Astrocyte of the spinal cord (primary cell): ENCODE measurements at regions not wholly inside any gene's neighbourhood (a gene's known extent, or its start where the extent isn't known, plus 50 kb on each side); places are given as distances from the start of the nearest gene placed in this dataset.
A peak's percentile ranks its signal among the peaks of the same experiment; 100 is the strongest.

Experiments used
- DNase-seq: peaks from one replicate; pipeline ENCODE4 v3.0.0; 2011; ENCODE audit warnings: low read depth, low spot score
- H3K4me3 ChIP-seq: 2 replicates; pipeline ENCODE4 v1.5.1; 2011; ENCODE audit warnings: low read depth, mild to moderate bottlenecking, low read length, moderate library complexity
- in situ Hi-C: cut with HindIII; loops from 2 replicates; pipeline ENCODE4 v1.10.0; 2017; ENCODE audit warnings: low sequenced_read_pairs
- TF ChIP-seq, protein P1 (sequence below): IDR thresholded peaks from 2 replicates; pipeline ENCODE4 v1.5.1; 2012; ENCODE audit warnings: low read depth, mild to moderate bottlenecking, low read length, inconsistent platforms

DNA sequence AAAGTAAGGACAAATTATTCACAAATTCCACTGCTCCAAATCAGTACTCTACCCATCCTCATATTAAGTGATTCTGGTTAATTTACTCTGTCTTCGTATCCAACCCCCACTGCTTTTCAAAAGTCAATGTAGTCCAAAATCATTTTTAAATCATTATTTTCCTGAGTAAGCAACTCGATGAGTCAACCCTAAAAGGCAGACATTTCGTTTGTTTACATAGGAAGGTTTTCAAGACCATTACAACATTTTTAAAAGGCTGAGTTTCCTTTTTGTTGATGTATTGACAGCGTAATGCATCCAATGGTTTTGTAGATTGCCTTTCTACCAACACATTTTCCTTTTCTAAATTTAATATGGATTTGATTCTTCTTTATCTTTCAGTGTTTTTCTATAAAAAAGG is 523.0 kb upstream of the ANKRD30A start:
- in situ Hi-C loops, result no loop called here
- TF ChIP-seq, protein P1, sequence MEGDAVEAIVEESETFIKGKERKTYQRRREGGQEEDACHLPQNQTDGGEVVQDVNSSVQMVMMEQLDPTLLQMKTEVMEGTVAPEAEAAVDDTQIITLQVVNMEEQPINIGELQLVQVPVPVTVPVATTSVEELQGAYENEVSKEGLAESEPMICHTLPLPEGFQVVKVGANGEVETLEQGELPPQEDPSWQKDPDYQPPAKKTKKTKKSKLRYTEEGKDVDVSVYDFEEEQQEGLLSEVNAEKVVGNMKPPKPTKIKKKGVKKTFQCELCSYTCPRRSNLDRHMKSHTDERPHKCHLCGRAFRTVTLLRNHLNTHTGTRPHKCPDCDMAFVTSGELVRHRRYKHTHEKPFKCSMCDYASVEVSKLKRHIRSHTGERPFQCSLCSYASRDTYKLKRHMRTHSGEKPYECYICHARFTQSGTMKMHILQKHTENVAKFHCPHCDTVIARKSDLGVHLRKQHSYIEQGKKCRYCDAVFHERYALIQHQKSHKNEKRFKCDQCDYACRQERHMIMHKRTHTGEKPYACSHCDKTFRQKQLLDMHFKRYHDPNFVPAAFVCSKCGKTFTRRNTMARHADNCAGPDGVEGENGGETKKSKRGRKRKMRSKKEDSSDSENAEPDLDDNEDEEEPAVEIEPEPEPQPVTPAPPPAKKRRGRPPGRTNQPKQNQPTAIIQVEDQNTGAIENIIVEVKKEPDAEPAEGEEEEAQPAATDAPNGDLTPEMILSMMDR, result no peak
- DNase-seq, result peak; percentile 80
- no peak overlapping the region for H3K4me3 ChIP-seq

DNA sequence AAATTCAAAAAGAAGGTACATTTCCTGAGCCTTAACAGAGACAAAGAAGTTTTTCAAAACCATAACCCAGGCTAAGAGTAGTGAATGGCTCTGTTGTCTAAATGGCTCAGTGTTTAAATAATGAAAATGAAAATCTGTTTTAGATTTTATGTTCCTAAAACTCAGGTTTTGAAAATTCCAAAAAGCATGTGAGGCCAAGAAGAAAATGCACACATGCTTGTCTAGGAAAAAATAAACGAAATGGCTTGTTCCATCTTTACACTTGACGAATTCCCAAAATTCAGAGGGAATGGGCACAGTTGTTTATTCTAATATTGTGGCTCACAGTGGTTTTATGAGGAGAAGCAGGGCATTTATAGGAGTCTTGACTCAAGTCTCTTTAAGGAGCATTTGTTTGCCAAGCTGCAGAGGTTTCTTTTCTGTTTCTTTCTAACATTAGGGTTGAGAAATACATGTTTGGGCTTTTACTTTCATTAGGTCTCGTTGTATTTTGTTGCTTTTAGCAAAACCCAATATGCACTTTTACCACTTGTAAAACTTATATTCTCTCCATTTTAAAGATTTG is 527.6 kb upstream of the ANKRD30A start:
- H3K4me3 ChIP-seq, result no peak overlapping the region
- DNase-seq, result no peak
- in situ Hi-C loops, result no loop called here
- TF ChIP-seq, protein P1, result no peak

DNA sequence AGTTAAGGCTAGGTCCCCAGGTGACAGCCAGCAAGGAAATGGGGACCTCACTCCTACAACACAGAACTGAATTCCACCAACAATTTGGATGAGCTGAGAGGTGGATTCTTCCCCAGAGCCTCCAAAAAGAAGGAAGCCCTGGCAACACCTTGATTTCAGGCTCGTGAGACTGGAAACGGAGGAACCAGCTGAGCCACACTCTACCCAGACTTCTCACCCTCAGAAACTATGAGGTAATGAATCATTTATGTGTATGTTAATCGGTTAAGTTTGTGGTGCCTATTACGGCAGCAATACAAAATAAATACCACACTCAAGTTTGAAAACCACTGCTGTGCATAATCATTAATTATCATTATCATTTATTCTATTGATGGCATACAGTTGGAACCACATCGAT is 532.4 kb upstream of the ANKRD30A start:
- TF ChIP-seq, protein P1, result no peak
- in situ Hi-C loops, result no loop called here

DNA sequence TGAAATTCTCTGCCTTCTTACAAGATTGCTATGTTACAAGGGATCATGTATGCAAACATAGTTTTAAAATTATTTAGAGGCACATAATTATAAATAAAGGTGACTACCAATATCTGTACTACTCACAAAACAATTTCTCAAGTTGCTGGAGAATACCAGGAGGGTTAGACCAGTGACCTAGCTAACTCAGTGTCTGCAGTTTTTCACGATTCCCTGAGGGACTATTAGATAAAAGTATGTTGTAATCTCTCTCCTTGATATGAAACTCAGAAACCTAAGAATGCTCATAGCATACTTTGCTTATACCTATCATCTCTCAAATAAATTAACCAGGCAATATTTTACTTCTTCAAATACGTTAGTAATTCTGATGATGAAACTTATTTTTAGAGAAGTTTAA is 534.0 kb upstream of the ANKRD30A start:
- H3K4me3 ChIP-seq, result no peak overlapping the region
- in situ Hi-C loops, result no loop called here
- no peak for DNase-seq
- TF ChIP-seq, protein P1, result no peak

More for the DNA sequence above, 532.4 kb upstream of the ANKRD30A start:
- no peak for DNase-seq
- H3K4me3 ChIP-seq, result no peak overlapping the region

DNA sequence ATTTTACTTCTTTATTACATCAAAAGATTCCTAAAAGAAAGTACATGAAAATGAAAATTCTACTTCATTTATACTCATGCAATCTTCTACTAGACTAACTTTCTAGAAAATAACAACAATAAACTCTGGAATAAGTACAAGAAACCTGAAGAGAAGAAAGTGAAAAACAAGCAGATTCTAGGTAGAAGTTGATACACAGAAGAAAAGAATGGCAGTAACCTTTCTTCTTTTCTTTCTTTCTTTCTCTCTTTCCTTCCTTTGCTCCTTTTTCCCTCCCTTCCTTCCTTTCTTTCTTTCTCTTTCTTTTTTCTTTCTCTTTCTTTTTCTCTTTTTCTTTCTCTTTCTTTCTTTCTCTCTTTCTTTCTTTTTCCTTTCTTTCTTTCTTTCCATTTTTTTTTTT is 541.7 kb upstream of the ANKRD30A start:
- TF ChIP-seq, protein P1, result no peak
- no peak overlapping the region for H3K4me3 ChIP-seq
- in situ Hi-C loops, result no loop called here
- no peak for DNase-seq

DNA sequence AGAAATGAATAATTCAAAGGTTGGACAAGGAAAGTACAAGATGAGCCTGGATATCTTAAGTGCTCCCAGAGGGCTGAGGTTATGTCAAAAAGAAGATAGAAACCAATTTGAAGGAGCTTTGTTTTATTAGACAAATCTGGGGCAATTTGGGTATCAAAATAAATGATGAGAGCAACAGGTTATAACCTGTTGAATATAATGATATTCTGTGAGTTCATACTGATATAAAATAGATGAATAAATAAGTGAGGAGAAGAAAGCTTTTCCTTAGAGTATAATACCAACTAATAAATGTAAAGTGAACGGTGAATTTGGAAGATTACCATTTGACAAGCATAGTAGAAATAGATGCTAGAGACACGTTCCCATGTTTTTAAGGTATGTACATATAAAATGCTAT is 544.2 kb upstream of the ANKRD30A start:
- in situ Hi-C loops, result no loop called here
- H3K4me3 ChIP-seq, result no peak overlapping the region
- DNase-seq, result no peak
- TF ChIP-seq, protein P1, result no peak

DNA sequence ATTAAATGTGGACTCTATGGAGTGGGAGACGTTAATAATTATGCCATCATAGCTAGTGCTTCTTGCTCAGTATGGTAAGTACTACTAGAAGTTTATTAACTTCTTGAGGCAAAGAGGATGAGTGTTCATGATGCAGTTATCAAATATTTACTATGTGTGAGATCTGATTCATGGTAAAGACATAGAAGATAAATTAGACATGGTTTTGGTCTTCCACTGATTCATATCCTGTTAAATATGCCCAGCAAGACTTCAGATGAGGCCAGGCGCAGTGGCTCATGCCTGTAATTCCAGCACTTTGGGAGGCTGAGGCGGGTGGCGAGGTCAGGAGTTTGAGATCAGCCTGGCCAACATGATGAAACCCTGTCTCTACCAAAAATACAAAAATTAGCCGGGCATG is 547.1 kb upstream of the ANKRD30A start:
- H3K4me3 ChIP-seq, result no peak overlapping the region
- TF ChIP-seq, protein P1, result no peak
- in situ Hi-C loops, result no loop called here

More for the DNA sequence above, 547.1 kb upstream of the ANKRD30A start:
- peak; percentile 74 for DNase-seq
